Lower lobe of right lung (tissue), 2 donors: ENCODE measurements at regions not wholly inside any gene's neighbourhood (a gene's known extent, or its start where the extent isn't known, plus 50 kb on each side); places are given as distances from the start of the nearest gene placed in this dataset.

Source experiments
- ATAC-seq, 2 donors: fragments of 200-7000 bp; cut with Tn5 transposase; one replicate each; pipeline ENCODE4 v1.9.1; 2020 to 2022; ENCODE audit warnings: mild to moderate bottlenecking in 2 of 2, moderate library complexity in 2 of 2
- DNase-seq: peaks from one replicate; pipeline ENCODE4 v3.0.0-alpha.2; 2020
- H3K27ac ChIP-seq: fragments of 200-600 bp; one replicate; pipeline ENCODE4 v1.8.0; 2022
- H3K27me3 ChIP-seq: fragments of 200-600 bp; one replicate; pipeline ENCODE4 v1.8.0; 2022; ENCODE audit warnings: low read depth
- H3K36me3 ChIP-seq: fragments of 200-600 bp; one replicate; pipeline ENCODE4 v1.8.0; 2022; ENCODE audit warnings: mild to moderate bottlenecking
- H3K4me1 ChIP-seq: fragments of 200-600 bp; one replicate; pipeline ENCODE4 v1.8.0; 2022
- H3K4me3 ChIP-seq: fragments of 200-600 bp; one replicate; pipeline ENCODE4 v1.8.0; 2022; ENCODE audit warnings: mild to moderate bottlenecking
- H3K9me3 ChIP-seq: fragments of 200-600 bp; one replicate; pipeline ENCODE4 v1.8.0; 2022
- CTCF ChIP-seq: fragments of 200-600 bp; IDR thresholded peaks from one replicate; pipeline ENCODE4 v1.8.0; 2022; ENCODE audit warnings: antibody characterized with exemption, mild to moderate bottlenecking
- intact Hi-C: fragments of 100-400 bp; cut with DNase I; formaldehyde crosslinking; loops from one replicate; pipeline ENCODE4 v1.11.0; 2022
- donor health status: DM: no; HTN: yes; CAD: no; lungs with severe emphysema.

GRCh38 chr2:199136242-199136641 lies 321.5 kb downstream of the SATB2 start:
- H3K27me3 ChIP-seq = no peaks in the 10 kb centered on the region
- H3K4me1 ChIP-seq = no peaks in the 10 kb centered on the region
- no peak for DNase-seq
- intact Hi-C loops = no loop called here
- no peak overlapping the region for H3K4me3 ChIP-seq
- no peak overlapping the region for H3K27ac ChIP-seq
- no peak for ATAC-seq
- H3K36me3 ChIP-seq = no peaks in the 10 kb centered on the region
- no peaks in the 10 kb centered on the region for H3K9me3 ChIP-seq
- TF ChIP-seq CTCF = no peak

- intact Hi-C loops = no loop called here
- Histone ChIP-seq H3K27me3 (no peaks in the 10 kb centered on the region), H3K4me3 (no peak overlapping the region), H3K36me3 (no peaks in the 10 kb centered on the region), H3K9me3 (no peaks in the 10 kb centered on the region), H3K27ac (no peak overlapping the region), H3K4me1 (no peaks in the 10 kb centered on the region)
- no peak for DNase-seq
- TF ChIP-seq CTCF = no peak
- ATAC-seq = no peak
Observed at GRCh38 chr2:199131876-199132275, 325.9 kb downstream of the SATB2 start.

- no peak for TF ChIP-seq CTCF
- ATAC-seq = no peak
- DNase-seq = no peak
Observed at GRCh38 chr2:199131136-199131655, 326.5 kb downstream of the SATB2 start.

GRCh38 chr2:199130501-199130900 lies 327.2 kb downstream of the SATB2 start:
- Histone ChIP-seq H3K27me3 (no peaks in the 10 kb centered on the region), H3K27ac (no peak overlapping the region), H3K4me1 (no peaks in the 10 kb centered on the region), H3K36me3 (no peaks in the 10 kb centered on the region), H3K4me3 (no peak overlapping the region), H3K9me3 (no peaks in the 10 kb centered on the region)
- no peak for DNase-seq
- ATAC-seq = no peak
- no peak for TF ChIP-seq CTCF
- intact Hi-C loops = no loop called here

More at GRCh38 chr2:199131136-199131655, 326.5 kb downstream of the SATB2 start:
- no peaks in the 10 kb centered on the region for H3K9me3 ChIP-seq
- no peaks in the 10 kb centered on the region for H3K27me3 ChIP-seq
- H3K4me1 ChIP-seq = no peaks in the 10 kb centered on the region
- no peaks in the 10 kb centered on the region for H3K36me3 ChIP-seq
- no peak overlapping the region for H3K27ac ChIP-seq
- intact Hi-C loops = no loop called here
- H3K4me3 ChIP-seq = no peak overlapping the region

GRCh38 chr2:199128476-199129229 lies 329.1 kb downstream of the SATB2 start:
- intact Hi-C loops = no loop called here
- DNase-seq (no peak), ATAC-seq (no peak)

More at GRCh38 chr2:199128476-199129229, 329.1 kb downstream of the SATB2 start:
- Histone ChIP-seq H3K27ac (no peak overlapping the region), H3K27me3 (no peaks in the 10 kb centered on the region), H3K4me1 (no peaks in the 10 kb centered on the region), H3K9me3 (peaks cover 3% of the 10 kb centered on the region), H3K36me3 (no peaks in the 10 kb centered on the region), H3K4me3 (no peak overlapping the region)
- no peak for TF ChIP-seq CTCF
